Amniotic stem cell (primary cell): ENCODE measurements at regions not wholly inside any gene's neighbourhood (a gene's known extent, or its start where the extent isn't known, plus 50 kb on each side); places are given as distances from the start of the nearest gene placed in this dataset.
"Not testable (repeated sequence)": the region's sequence is repeated elsewhere in the genome, so short reads cannot be mapped to it uniquely, and the experiment has no call there.

ENCODE experiments used
- DNase-seq: peaks from one replicate; lab custom pipeline; 2025; lab: John Stamatoyannopoulos, UW

- no peak for DNase-seq
Observed at GRCh38 chr7:81833401-81833800, 63.6 kb upstream of the HGF start.

- no peak for DNase-seq
Observed at GRCh38 chr7:81831883-81832282, 62.0 kb upstream of the HGF start.

- DNase-seq = not testable (repeated sequence)
Observed at GRCh38 chr7:81829511-81829910, 59.7 kb upstream of the HGF start.

GRCh38 chr7:81822811-81823210 lies 53.0 kb upstream of the HGF start:
- no peak for DNase-seq

- no peak for DNase-seq
Observed at GRCh38 chr7:81819861-81820260, 50.0 kb upstream of the HGF start.
